ENCODE measurements at regions not wholly inside any gene's neighbourhood (a gene's known extent, or its start where the extent isn't known, plus 50 kb on each side); places are given as distances from the start of the nearest gene placed in this dataset.

DNA sequence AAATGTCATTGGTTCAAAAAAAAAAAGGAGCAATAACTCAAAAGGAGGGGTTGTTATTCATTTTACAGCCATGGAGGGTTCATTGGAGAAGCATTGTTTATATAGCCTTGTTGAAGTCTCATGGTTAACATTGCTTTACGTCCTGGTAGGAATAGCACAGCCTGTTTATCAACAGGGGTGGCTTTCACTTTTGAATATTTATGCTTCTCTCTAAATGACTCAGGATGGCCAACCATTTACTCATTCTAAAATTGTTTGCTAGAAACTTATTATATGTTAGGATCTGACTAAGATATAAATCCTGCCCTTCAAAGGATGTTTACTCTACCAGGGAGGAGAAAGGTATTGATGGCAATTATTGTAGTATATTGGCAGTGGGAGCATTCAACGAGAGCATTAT, 534.1 kb upstream of the GALNTL6 start:
- no peak overlapping the region for H2BK15ac ChIP-seq (ENCODE audit: low read length)
- no peaks in the 10 kb centered on the region for H3K23me2 ChIP-seq (ENCODE audit: low read depth, low read length)
- H3K27me3 ChIP-seq (replicated peaks in 1 of 4; ENCODE audit: control insufficient read depth in 3 of 4, extremely low read depth in 1 of 4, insufficient read depth in 3 of 4, low read length in 3 of 4) = no peaks in the 10 kb centered on the region
- H2BK120ac ChIP-seq (replicated peaks; ENCODE audit: low read depth, low read length) = no peak overlapping the region
- H3K79me1 ChIP-seq (ENCODE audit: low read depth, low read length) = no peaks in the 10 kb centered on the region
- H4K8ac ChIP-seq (ENCODE audit: extremely low read depth, insufficient read depth, low read length) = no peak overlapping the region
- H3K4me2 ChIP-seq (ENCODE audit: insufficient read depth in 1 of 2, low read depth in 2 of 2, low read length in 2 of 2) = no peak overlapping the region
- H3K9me3 ChIP-seq (ENCODE audit: insufficient read depth in 2 of 2, low read depth in 1 of 2, low read length in 1 of 2) = no peaks in the 10 kb centered on the region
- WGBS, 2 experiments (ENCODE audit: extremely low coverage in 1 of 2, insufficient coverage in 1 of 2, insufficient read length in 1 of 2, insufficient replicate concordance in 2 of 2, low coverage in 1 of 2, low lambda C conversion rate in 2 of 2, missing lambda C conversion rate in 1 of 2) = 91% methylated on average over 2 of the region's 2 CpGs; no CpG with 5 or more reads in 1 of the 2 experiments
- H3K79me2 ChIP-seq (ENCODE audit: control insufficient read depth in 1 of 2, insufficient read depth in 2 of 2, low read length in 2 of 2) = no peaks in the 10 kb centered on the region
- H3K14ac ChIP-seq (ENCODE audit: insufficient read length) = no peak overlapping the region
- no peak overlapping the region for H3K23ac ChIP-seq (ENCODE audit: insufficient read length)
- FAIRE-seq (no peak), DNase-seq (ENCODE audit: low read depth in 1 of 2, low spot score in 2 of 2) (no peak)
- H3K56ac ChIP-seq (replicated peaks; ENCODE audit: insufficient read length, low read depth, low read length) = no peak overlapping the region
- no peaks in the 10 kb centered on the region for H4K20me1 ChIP-seq (replicated peaks in 1 of 2; ENCODE audit: control insufficient read depth in 1 of 2, insufficient read depth in 2 of 2, low read length in 2 of 2)
- H3K4me1 ChIP-seq (replicated peaks in 1 of 4; ENCODE audit: control insufficient read depth in 3 of 4, insufficient read depth in 4 of 4, low read length in 3 of 4) = no peaks in the 10 kb centered on the region
- ChIA-PET POLR2A (ENCODE audit: partially characterized antibody) (no interaction called here), CTCF (ENCODE audit: partially characterized antibody) (no interaction called here)
- H4K5ac ChIP-seq (ENCODE audit: insufficient read length, low read depth, low read length) = no peak overlapping the region
- H2BK20ac ChIP-seq (ENCODE audit: low read length) = no peak overlapping the region
- H3K4me3 ChIP-seq (ENCODE audit: extremely low read depth in 1 of 4, insufficient read depth in 2 of 4, low read depth in 3 of 4, low read length in 4 of 4) = no peak overlapping the region
- no peak overlapping the region for H2BK12ac ChIP-seq (ENCODE audit: low read depth, low read length)
- no peak overlapping the region for H4K91ac ChIP-seq (replicated peaks; ENCODE audit: insufficient read length, low read length)
- no peak overlapping the region for H3K9ac ChIP-seq (replicated peaks in 1 of 4; ENCODE audit: extremely low read depth in 1 of 4, low read depth in 3 of 4, low read length in 3 of 4)
- no peak overlapping the region for H2AK5ac ChIP-seq (ENCODE audit: low read depth, low read length)
- H2BK5ac ChIP-seq (ENCODE audit: low read depth, low read length) = no peak overlapping the region
- TF ChIP-seq KDM4A (IDR thresholded peaks at IDR 0.05; ENCODE audit: low read depth, low read length, severe bottlenecking) (no peak), KDM5A (IDR thresholded peaks at IDR 0.05; ENCODE audit: low read length) (no peak), EZH2 (IDR thresholded peaks at IDR 0.05; ENCODE audit: low read depth, low read length, severe bottlenecking) (no peak), MAFK (IDR thresholded peaks at IDR 0.05; ENCODE audit: low read depth, low read length) (no peak), POLR2AphosphoS5 (IDR thresholded peaks at IDR 0.05; ENCODE audit: low read depth, low read length) (no peak)
- H3K27ac ChIP-seq (ENCODE audit: low read depth, low read length) = no peak overlapping the region
- H3K36me3 ChIP-seq (ENCODE audit: control insufficient read depth in 2 of 4, insufficient read depth in 4 of 4, low read length in 3 of 4) = no peaks in the 10 kb centered on the region
- H3K4ac ChIP-seq (replicated peaks; ENCODE audit: insufficient read length, low read depth, low read length) = no peak overlapping the region
- H2AFZ ChIP-seq (ENCODE audit: low read length) = no peak overlapping the region
- H3K18ac ChIP-seq (ENCODE audit: extremely low read depth, low read length) = no peak overlapping the region
